ENCODE measurements at regions not wholly inside any gene's neighbourhood (a gene's known extent, or its start where the extent isn't known, plus 50 kb on each side); places are given as distances from the start of the nearest gene placed in this dataset.

DNA sequence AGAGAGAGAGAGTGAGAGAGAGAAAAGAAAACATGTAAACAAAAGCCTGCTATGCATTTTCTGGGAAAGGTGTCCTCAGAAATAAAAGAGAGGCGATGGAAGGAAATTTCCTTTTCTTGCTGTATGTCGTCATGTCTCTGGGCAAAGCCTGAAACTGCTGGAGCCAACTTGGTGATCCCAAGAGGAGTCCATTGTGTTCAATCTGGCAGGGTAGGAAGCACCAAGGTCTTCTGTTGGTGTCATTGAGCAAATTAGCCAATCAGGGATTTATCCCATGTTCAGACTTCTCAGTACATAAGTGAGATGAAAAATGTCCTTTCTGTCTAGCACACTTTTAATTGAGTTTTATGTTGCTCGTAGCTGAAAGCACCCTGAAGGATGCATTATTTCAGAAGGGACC, 260.0 kb upstream of the KAZN start:
- DNase-seq (ENCODE audit: low read depth in 1 of 2, low spot score in 1 of 2) = no peak
- TF ChIP-seq REST (IDR thresholded peaks at IDR 0.05; ENCODE audit: insufficient replicate concordance, low read depth) (no peak), POLR2AphosphoS5 (IDR thresholded peaks at IDR 0.05; ENCODE audit: low read depth) (no peak), SPI1 (IDR thresholded peaks at IDR 0.05; ENCODE audit: borderline replicate concordance, low read depth) (no peak), GABPA (IDR thresholded peaks at IDR 0.05; ENCODE audit: low read depth) (no peak)
- TF ChIP-seq, protein P1, sequence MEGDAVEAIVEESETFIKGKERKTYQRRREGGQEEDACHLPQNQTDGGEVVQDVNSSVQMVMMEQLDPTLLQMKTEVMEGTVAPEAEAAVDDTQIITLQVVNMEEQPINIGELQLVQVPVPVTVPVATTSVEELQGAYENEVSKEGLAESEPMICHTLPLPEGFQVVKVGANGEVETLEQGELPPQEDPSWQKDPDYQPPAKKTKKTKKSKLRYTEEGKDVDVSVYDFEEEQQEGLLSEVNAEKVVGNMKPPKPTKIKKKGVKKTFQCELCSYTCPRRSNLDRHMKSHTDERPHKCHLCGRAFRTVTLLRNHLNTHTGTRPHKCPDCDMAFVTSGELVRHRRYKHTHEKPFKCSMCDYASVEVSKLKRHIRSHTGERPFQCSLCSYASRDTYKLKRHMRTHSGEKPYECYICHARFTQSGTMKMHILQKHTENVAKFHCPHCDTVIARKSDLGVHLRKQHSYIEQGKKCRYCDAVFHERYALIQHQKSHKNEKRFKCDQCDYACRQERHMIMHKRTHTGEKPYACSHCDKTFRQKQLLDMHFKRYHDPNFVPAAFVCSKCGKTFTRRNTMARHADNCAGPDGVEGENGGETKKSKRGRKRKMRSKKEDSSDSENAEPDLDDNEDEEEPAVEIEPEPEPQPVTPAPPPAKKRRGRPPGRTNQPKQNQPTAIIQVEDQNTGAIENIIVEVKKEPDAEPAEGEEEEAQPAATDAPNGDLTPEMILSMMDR (IDR thresholded peaks at IDR 0.05; ENCODE audit: insufficient read depth, low read length) = no peak
- Histone ChIP-seq H3K27ac (replicated peaks) (no peak overlapping the region), H3K27me3 (ENCODE audit: insufficient read depth, poor library complexity, severe bottlenecking) (no peaks in the 10 kb centered on the region), H3K4me3 (replicated peaks; ENCODE audit: insufficient read depth, low read length) (no peak overlapping the region)

DNA sequence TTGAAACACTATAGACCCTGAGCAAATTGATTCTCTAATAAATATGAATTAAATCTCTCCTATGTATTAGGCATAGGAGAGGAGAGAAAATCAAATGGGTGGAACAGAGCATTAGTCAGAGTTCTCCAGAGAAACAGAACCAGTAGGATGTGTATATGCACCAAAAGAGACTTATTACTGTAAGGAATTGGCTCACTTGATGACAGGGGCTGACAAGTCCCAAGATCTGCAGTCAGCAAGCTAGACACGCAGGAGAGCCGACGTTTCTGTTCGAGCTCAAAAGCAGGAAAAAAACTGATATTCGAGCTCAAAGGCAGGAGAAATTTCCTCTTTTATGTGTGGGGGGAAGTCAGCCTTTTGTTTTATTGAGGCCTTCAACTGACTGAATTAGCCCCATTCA, 259.2 kb upstream of the KAZN start:
- TF ChIP-seq POLR2AphosphoS5 (IDR thresholded peaks at IDR 0.05; ENCODE audit: low read depth) (no peak), GABPA (IDR thresholded peaks at IDR 0.05; ENCODE audit: low read depth) (no peak), REST (IDR thresholded peaks at IDR 0.05; ENCODE audit: insufficient replicate concordance, low read depth) (no peak), SPI1 (IDR thresholded peaks at IDR 0.05; ENCODE audit: borderline replicate concordance, low read depth) (no peak)
- TF ChIP-seq, protein P1 (IDR thresholded peaks at IDR 0.05; ENCODE audit: insufficient read depth, low read length) = no peak
- H3K27me3 ChIP-seq (ENCODE audit: insufficient read depth, poor library complexity, severe bottlenecking) = no peaks in the 10 kb centered on the region
- no peak for DNase-seq (ENCODE audit: low read depth in 1 of 2, low spot score in 1 of 2)
- no peak overlapping the region for H3K27ac ChIP-seq (replicated peaks)
- no peak overlapping the region for H3K4me3 ChIP-seq (replicated peaks; ENCODE audit: insufficient read depth, low read length)

GRCh38 chr1:14340002-14340785, 258.3 kb upstream of the KAZN start:
- no peaks in the 10 kb centered on the region for H3K27me3 ChIP-seq (ENCODE audit: insufficient read depth, poor library complexity, severe bottlenecking)
- TF ChIP-seq SPI1 (IDR thresholded peaks at IDR 0.05; ENCODE audit: borderline replicate concordance, low read depth) (no peak), GABPA (IDR thresholded peaks at IDR 0.05; ENCODE audit: low read depth) (no peak), POLR2AphosphoS5 (IDR thresholded peaks at IDR 0.05; ENCODE audit: low read depth) (no peak), REST (IDR thresholded peaks at IDR 0.05; ENCODE audit: insufficient replicate concordance, low read depth) (no peak)
- TF ChIP-seq, protein P1 (IDR thresholded peaks at IDR 0.05; ENCODE audit: insufficient read depth, low read length) = no peak
- no peak overlapping the region for H3K4me3 ChIP-seq (replicated peaks; ENCODE audit: insufficient read depth, low read length)
- H3K27ac ChIP-seq (replicated peaks) = no peak overlapping the region
- no peak for DNase-seq (ENCODE audit: low read depth in 1 of 2, low spot score in 1 of 2)
